PC-3 (cell line): ENCODE measurements at regions not wholly inside any gene's neighbourhood (a gene's known extent, or its start where the extent isn't known, plus 50 kb on each side); places are given as distances from the start of the nearest gene placed in this dataset.

Experiments
- ATAC-seq: fragments of 200-7000 bp; cut with Tn5 transposase; 2 replicates; pipeline ENCODE4 v1.9.1; 2020; ENCODE audit warnings: mild to moderate bottlenecking, moderate library complexity
- BruUV-seq: library from RNA; stranded (reverse); fragments of 400-500 nt; replicated peaks from 2 replicates; lab custom pipeline; 2021; lab: Mats Ljungman, UMichigan
- CTCF ChIA-PET: fragments of 300-600 bp; sonication (Branson Sonifier 250); formaldehyde crosslinking; loops from one replicate; lab custom pipeline; 2022; ENCODE audit warnings: antibody characterized with exemption; lab: Charles Lee
- POLR2A ChIA-PET: fragments of 300-600 bp; sonication (Branson Sonifier 250); formaldehyde crosslinking; loops from one replicate; lab custom pipeline; 2022; ENCODE audit warnings: antibody characterized with exemption; ENCODE audit not compliant: unreplicated experiment; lab: Charles Lee
- DNase-seq: peaks from one replicate; pipeline ENCODE4 v3.0.0-alpha.2; 2015
- H2AFZ ChIP-seq: fragments of 300-600 bp; sonication (generic); 2 replicates; pipeline ENCODE4 v1.6.0; 2016; ENCODE audit warnings: antibody characterized with exemption, low read length
- H3F3A ChIP-seq: fragments of 300-600 bp; sonication (generic); one replicate; pipeline ENCODE4 v1.6.0; 2017; ENCODE audit warnings: antibody characterized with exemption, low read length, control low read depth, mild to moderate bottlenecking; ENCODE audit not compliant: unreplicated experiment
- H3K27ac ChIP-seq: fragments of 300-600 bp; sonication (generic); 2 replicates; pipeline ENCODE4 v1.5.1; 2016; ENCODE audit warnings: mild to moderate bottlenecking, low read length
- H3K27me3 ChIP-seq: fragments of 300-600 bp; sonication (generic); 2 replicates; pipeline ENCODE4 v1.6.1; 2016; ENCODE audit warnings: low read length, mixed read lengths
- H3K36me3 ChIP-seq: fragments of 300-600 bp; sonication (generic); 2 replicates; pipeline ENCODE4 v1.6.1; 2016; ENCODE audit warnings: low read depth, mixed run types, low read length, mixed read lengths
- H3K4me1 ChIP-seq: fragments of 300-600 bp; sonication (generic); 2 replicates; pipeline ENCODE4 v1.5.1; 2016; ENCODE audit warnings: low read length; ENCODE audit not compliant: insufficient read depth
- H3K4me2 ChIP-seq: fragments of 300-600 bp; sonication (generic); 2 replicates; pipeline ENCODE4 v1.6.0; 2016; ENCODE audit warnings: low read length
- H3K4me3 ChIP-seq: fragments of 300-600 bp; sonication (generic); 2 replicates; pipeline ENCODE4 v1.5.1; 2016; ENCODE audit warnings: mild to moderate bottlenecking, low read length, mixed read lengths
- H3K79me2 ChIP-seq: fragments of 300-600 bp; sonication (generic); 2 replicates; pipeline ENCODE4 v1.6.1; 2017; ENCODE audit warnings: low read length, mixed read lengths
- H3K9ac ChIP-seq: fragments of 300-600 bp; sonication (generic); 2 replicates; pipeline ENCODE4 v1.6.0; 2016; ENCODE audit warnings: mild to moderate bottlenecking, low read length
- H3K9me2 ChIP-seq: fragments of 300-600 bp; sonication (generic); replicated peaks from 2 replicates; pipeline ENCODE4 v1.6.1; 2016; ENCODE audit warnings: mixed run types, low read length, mixed read lengths
- H3K9me3 ChIP-seq: fragments of 300-600 bp; sonication (generic); 2 replicates; pipeline ENCODE4 v1.6.1; 2016; ENCODE audit warnings: low read length, mixed read lengths
- H4K20me1 ChIP-seq: fragments of 300-600 bp; sonication (generic); 2 replicates; pipeline ENCODE4 v1.6.1; 2016; ENCODE audit warnings: low read length, mixed read lengths
- CTCF ChIP-seq: fragments of 300-600 bp; sonication (generic); conservative IDR thresholded peaks from 2 replicates; pipeline ENCODE4 v1.5.1; 2017; ENCODE audit warnings: antibody characterized with exemption, low read depth, mild to moderate bottlenecking, low read length
- EZH2 ChIP-seq: fragments of 300-600 bp; sonication (generic); IDR thresholded peaks from one replicate; pipeline ENCODE4 v1.6.1; 2017; ENCODE audit warnings: antibody characterized with exemption, mild to moderate bottlenecking, low read length; ENCODE audit not compliant: unreplicated experiment
- EZH2phosphoT487 ChIP-seq: fragments of 300-600 bp; sonication (generic); IDR thresholded peaks from 2 replicates; pipeline ENCODE4 v1.6.1; 2018; ENCODE audit warnings: mild to moderate bottlenecking, antibody characterized with exemption, low read length, borderline replicate concordance
- intact Hi-C: fragments of 100-400 bp; cut with micrococcal nuclease; formaldehyde crosslinking; loops from 2 replicates; pipeline ENCODE4 v1.9.0; 2023

GRCh38 chr2:65491381-65491905 is 59.0 kb upstream of the SPRED2 start:
- no peaks in the 10 kb centered on the region for H3K79me2 ChIP-seq
- intact Hi-C loops, result no loop called here
- no peak overlapping the region for H3K9ac ChIP-seq
- peaks cover 9% of the 10 kb centered on the region; the same call in 1 of the 2 replicates for H3K9me3 ChIP-seq
- ChIA-PET CTCF (no interaction called here), POLR2A (no interaction called here)
- no peaks in the 10 kb centered on the region for H3K9me2 ChIP-seq
- no peaks in the 10 kb centered on the region for H3K36me3 ChIP-seq
- peaks cover 3% of the 10 kb centered on the region; the same call in 1 of the 2 replicates for H3K4me1 ChIP-seq
- no peaks in the 10 kb centered on the region for H4K20me1 ChIP-seq
- H3K27me3 ChIP-seq, result no peaks in the 10 kb centered on the region
- no TSS peak for BruUV-seq
- no peak overlapping the region for H3K4me2 ChIP-seq
- ATAC-seq (peak; percentile 39; the same call in 1 of the 2 replicates), DNase-seq (peak; percentile 70)
- H2AFZ ChIP-seq, result no peak overlapping the region
- no peak overlapping the region for H3K4me3 ChIP-seq
- H3K27ac ChIP-seq, result no peak overlapping the region
- H3F3A ChIP-seq, result no peaks in the 10 kb centered on the region
- no peak for TF ChIP-seq EZH2
- TF ChIP-seq EZH2phosphoT487, result no peak
- TF ChIP-seq CTCF, result no peak

- intact Hi-C loops, result no loop called here
- no peaks in the 10 kb centered on the region for H3K9me2 ChIP-seq
- BruUV-seq, result no TSS peak
- H3K9ac ChIP-seq, result no peak overlapping the region
- no peak for ATAC-seq
- H3K4me1 ChIP-seq, result peaks cover 3% of the 10 kb centered on the region; the same call in 1 of the 2 replicates
- no peaks in the 10 kb centered on the region for H3K27me3 ChIP-seq
- H3K4me2 ChIP-seq, result no peak overlapping the region
- ChIA-PET POLR2A (no interaction called here), CTCF (no interaction called here)
- H2AFZ ChIP-seq, result no peak overlapping the region
- no peaks in the 10 kb centered on the region for H3F3A ChIP-seq
- DNase-seq, result no peak
- no peaks in the 10 kb centered on the region for H3K36me3 ChIP-seq
- TF ChIP-seq EZH2phosphoT487 (no peak), EZH2 (no peak), CTCF (no peak)
- H3K9me3 ChIP-seq, result peaks cover 9% of the 10 kb centered on the region; the same call in 1 of the 2 replicates
- H3K4me3 ChIP-seq, result no peak overlapping the region
- no peak overlapping the region for H3K27ac ChIP-seq
- H3K79me2 ChIP-seq, result no peaks in the 10 kb centered on the region
- H4K20me1 ChIP-seq, result no peaks in the 10 kb centered on the region
Observed at GRCh38 chr2:65490222-65490621, 57.8 kb upstream of the SPRED2 start.

GRCh38 chr2:65489269-65489668 is 56.9 kb upstream of the SPRED2 start:
- ChIA-PET CTCF (no interaction called here), POLR2A (no interaction called here)
- no TSS peak for BruUV-seq

More at GRCh38 chr2:65489269-65489668, 56.9 kb upstream of the SPRED2 start:
- Histone ChIP-seq H3K9me2 (no peaks in the 10 kb centered on the region), H2AFZ (no peak overlapping the region), H3K36me3 (no peaks in the 10 kb centered on the region), H3K4me3 (no peak overlapping the region), H3K9me3 (peaks cover 9% of the 10 kb centered on the region; the same call in 1 of the 2 replicates), H3K9ac (no peak overlapping the region), H3K79me2 (no peaks in the 10 kb centered on the region), H3K4me1 (peaks cover 3% of the 10 kb centered on the region; the same call in 1 of the 2 replicates), H3K4me2 (no peak overlapping the region), H4K20me1 (no peaks in the 10 kb centered on the region), H3K27me3 (no peaks in the 10 kb centered on the region), H3F3A (no peaks in the 10 kb centered on the region), H3K27ac (no peak overlapping the region)
- TF ChIP-seq CTCF, result no peak
- ATAC-seq, result no peak
- DNase-seq, result no peak
- intact Hi-C loops, result no loop called here
